Neural cell (in vitro differentiated cells): ENCODE measurements at regions not wholly inside any gene's neighbourhood (a gene's known extent, or its start where the extent isn't known, plus 50 kb on each side); places are given as distances from the start of the nearest gene placed in this dataset.

Experiments used
- CTCF ChIP-seq: fragments of 450-650 bp; IDR thresholded peaks from 2 replicates; pipeline ENCODE4 v1.5.1; 2014; ENCODE audit warnings: antibody characterized with exemption, mild to moderate bottlenecking, moderate library complexity; ENCODE audit not compliant: poor library complexity, severe bottlenecking
- EP300 ChIP-seq: fragments of 450-650 bp; conservative IDR thresholded peaks from 2 replicates; pipeline ENCODE4 v1.6.1; 2014; ENCODE audit warnings: antibody characterized with exemption, mild to moderate bottlenecking, moderate library complexity; ENCODE audit not compliant: poor library complexity, severe bottlenecking
- POLR2AphosphoS5 ChIP-seq: IDR thresholded peaks from 2 replicates; pipeline ENCODE4 v1.6.1; 2012
- TAF1 ChIP-seq: IDR thresholded peaks from 2 replicates; pipeline ENCODE4 v1.6.1; 2012; ENCODE audit warnings: low read depth
- TF ChIP-seq, protein P1 (sequence below): IDR thresholded peaks from 2 replicates; pipeline ENCODE4 v1.6.1; 2012; ENCODE audit warnings: borderline replicate concordance

GRCh38 chr4:138473339-138473738 is 231.2 kb upstream of the SLC7A11 start:
- TF ChIP-seq CTCF (no peak), POLR2AphosphoS5 (no peak), EP300 (no peak), TAF1 (no peak)
- TF ChIP-seq, protein P1, sequence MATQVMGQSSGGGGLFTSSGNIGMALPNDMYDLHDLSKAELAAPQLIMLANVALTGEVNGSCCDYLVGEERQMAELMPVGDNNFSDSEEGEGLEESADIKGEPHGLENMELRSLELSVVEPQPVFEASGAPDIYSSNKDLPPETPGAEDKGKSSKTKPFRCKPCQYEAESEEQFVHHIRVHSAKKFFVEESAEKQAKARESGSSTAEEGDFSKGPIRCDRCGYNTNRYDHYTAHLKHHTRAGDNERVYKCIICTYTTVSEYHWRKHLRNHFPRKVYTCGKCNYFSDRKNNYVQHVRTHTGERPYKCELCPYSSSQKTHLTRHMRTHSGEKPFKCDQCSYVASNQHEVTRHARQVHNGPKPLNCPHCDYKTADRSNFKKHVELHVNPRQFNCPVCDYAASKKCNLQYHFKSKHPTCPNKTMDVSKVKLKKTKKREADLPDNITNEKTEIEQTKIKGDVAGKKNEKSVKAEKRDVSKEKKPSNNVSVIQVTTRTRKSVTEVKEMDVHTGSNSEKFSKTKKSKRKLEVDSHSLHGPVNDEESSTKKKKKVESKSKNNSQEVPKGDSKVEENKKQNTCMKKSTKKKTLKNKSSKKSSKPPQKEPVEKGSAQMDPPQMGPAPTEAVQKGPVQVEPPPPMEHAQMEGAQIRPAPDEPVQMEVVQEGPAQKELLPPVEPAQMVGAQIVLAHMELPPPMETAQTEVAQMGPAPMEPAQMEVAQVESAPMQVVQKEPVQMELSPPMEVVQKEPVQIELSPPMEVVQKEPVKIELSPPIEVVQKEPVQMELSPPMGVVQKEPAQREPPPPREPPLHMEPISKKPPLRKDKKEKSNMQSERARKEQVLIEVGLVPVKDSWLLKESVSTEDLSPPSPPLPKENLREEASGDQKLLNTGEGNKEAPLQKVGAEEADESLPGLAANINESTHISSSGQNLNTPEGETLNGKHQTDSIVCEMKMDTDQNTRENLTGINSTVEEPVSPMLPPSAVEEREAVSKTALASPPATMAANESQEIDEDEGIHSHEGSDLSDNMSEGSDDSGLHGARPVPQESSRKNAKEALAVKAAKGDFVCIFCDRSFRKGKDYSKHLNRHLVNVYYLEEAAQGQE: no peak
